HG03108 (cell line): ENCODE measurements at regions not wholly inside any gene's neighbourhood (a gene's known extent, or its start where the extent isn't known, plus 50 kb on each side); places are given as distances from the start of the nearest gene placed in this dataset.

Source experiments
- ATAC-seq: cut with Tn5 transposase; IDR thresholded peaks from one replicate; pipeline ENCODE4 v1.9.1; 2021; ENCODE audit warnings: moderate library complexity; ENCODE audit not compliant: unreplicated experiment

DNA sequence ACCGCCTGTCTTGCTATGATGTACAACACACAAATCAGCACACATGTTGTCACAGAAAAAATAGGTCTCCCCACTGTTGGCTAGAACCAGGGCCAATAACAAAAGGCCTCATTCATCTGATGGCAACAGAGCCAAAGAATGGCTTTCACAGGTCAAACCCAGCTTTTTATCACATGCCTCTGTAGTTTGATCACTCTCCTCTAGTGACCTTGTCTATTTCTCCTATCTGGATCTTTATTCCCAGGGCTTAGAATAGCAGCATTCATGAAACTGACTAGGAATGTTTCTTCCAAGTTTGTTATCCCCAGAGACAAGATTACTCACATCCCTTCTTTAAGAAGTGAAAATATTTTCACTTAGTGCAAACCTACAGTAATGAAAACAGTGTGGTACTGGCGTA lies 285.8 kb upstream of the GYPC start:
- no peak for ATAC-seq

DNA sequence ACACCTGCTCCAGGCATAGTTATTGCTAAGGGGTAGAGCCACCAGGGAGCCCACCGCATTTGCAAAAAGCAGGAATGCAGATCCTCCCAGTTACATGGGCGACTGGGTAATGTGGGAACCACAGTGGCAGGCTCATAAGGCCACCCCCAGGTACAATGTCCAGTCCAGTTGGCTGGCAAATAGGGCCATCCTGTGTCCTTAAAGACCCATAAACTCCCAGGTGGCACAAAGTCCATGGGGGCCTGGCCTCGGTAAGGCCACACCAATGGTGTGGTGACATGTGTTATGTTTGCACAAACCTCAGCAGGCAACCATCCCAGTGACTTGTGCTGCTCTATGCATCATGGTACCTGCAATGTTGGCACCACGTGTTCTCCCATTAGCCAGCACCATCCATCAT lies 283.6 kb upstream of the GYPC start:
- ATAC-seq: no peak

DNA sequence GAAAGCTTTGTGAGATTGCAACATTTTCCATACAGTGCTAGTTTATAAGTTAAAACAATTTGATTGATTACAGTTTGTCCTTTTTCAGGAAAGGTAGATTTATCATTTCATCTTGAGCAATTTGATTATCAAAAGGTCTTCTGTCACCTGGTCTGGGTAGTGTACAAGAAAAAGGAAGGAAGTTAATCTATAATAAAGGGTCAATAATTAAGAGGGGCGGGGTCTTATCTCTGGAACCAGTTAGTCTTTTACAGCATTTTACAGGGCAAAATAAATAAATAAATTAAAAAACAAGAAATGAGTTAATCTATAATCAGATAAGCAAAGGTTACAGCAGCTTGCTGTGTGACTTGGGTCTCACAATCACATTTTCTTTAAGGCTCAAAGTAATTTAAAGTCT lies 277.8 kb upstream of the GYPC start:
- ATAC-seq: no peak

DNA sequence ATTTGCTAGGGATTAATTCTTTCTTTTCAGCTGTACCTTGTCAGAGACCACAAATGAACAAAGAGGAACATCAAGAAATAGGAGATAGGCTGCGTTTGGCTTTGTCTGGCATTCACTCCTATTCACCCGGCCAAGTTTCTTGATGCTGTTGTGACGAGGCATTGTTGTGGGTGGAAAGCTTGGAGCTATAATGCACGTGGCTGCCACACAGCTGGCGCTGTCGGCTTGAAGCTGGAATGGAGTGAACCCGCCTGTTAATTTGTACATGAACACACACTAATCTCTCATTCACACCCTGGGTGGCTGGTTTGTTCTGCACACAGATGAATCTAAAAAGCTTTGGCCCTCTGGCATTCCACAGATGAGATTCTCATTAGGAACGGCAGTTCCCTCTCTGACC lies 274.9 kb upstream of the GYPC start:
- no peak for ATAC-seq

DNA sequence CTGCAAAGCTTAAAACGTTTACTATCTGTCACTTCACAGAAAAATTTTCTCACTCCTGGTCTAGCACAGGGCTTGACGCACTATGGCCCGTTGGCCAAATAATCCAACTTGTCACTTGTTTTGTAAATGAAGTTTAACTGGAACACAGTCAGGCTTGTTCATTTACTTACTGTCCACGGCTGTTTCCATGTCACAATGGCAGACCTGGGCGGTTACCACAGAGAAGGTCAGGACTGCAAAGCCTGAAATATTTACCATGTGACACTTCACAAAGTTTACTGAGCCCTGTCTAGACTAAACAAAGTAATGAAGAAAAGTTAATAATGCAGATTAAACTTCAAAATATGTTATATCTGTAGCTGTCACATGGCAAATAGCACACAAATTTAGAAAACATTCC lies 273.0 kb upstream of the GYPC start:
- no peak for ATAC-seq

DNA sequence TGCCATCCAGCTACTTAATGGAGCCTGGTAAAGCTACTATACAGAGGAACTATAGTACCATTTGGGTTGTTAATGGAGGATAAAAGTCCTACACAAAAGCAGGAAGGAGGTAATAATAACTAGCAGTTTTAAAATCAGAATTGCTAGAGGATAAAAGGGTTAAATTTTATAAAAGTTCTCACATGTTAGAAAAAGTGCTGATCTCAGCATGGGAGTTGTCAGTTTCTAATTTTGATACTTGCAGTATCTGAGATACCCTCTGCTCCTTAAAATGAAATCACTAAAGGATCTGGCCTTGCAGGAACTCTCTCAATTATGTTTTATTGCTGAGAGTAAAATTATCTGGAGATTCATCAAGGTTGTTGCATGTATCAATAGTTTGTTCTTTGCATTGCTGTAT lies 272.2 kb upstream of the GYPC start:
- ATAC-seq: no peak

DNA sequence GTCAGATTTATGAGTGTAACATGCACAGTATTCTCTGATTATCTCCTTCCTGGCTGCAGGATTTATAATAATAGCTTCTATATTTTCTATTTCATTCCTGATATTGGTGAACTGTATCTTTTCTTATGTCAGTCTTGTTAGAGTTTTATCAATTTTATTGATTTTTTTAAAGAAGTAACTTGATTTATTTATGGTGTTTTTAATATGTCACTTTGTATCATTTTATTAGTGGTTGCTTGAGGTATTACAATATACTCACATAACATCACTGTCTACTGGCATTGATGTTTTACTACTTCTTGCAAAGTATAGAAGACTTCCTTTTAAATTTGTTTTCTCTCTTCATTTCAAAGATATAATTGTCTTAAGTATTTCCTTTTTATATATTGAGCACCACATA lies 270.5 kb upstream of the GYPC start:
- ATAC-seq: no peak

DNA sequence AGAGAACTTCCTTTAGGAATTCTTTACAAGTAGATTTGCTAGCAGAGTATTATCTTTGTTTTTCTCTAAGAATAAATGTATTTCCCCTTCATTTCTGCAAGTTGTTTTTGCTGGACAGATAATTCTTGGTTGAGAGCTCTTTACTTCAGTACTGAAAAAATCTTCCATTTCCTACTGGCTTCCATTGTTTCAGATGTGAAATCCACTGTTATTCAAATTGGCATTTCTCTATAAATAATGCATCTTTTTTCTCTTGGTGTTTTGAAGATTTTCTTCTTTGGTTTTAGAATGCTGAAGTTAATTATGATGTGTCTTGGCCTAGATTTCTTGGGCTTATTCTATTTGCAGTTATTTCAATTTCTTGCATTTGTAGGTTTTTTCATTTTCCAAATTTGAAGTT lies 270.0 kb upstream of the GYPC start:
- ATAC-seq: no peak

DNA sequence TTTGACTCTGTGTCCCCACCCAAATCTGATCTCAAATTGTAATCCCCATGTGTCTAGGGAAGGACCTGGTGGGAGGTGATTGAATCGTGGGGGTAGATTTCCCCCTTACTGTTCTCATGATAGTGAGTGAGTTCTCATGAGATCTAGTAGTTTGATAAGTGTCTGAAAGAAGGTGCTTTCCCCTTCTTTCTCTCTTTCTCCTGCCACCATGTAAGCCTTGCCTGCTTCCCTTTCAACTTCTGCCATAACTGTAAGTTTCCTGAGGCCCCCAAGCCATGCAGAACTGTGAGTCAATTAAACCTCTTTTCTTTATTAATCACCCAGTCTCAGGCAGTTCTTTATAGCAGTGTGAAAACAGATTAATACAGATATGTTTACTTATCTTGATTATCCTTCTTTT lies 266.5 kb upstream of the GYPC start:
- no peak for ATAC-seq

DNA sequence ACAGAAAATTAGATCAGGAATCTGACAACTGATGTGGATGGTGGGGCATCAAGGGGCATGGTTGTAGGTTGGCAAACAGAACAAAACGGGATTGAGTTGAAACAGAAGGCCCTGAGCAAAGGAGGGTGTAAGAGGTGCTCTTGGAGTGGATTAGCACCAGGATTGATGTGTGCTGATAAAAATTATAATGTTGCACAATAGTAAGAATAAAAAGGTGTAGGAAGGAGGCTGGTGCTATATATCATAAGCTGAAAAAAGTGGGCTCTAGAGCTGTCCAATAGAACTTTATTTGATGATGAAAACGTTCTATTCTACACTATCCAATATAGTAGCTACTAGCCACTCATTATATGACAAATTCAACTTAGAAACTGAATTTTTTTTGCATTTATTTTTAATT lies 263.1 kb upstream of the GYPC start:
- ATAC-seq: no peak

DNA sequence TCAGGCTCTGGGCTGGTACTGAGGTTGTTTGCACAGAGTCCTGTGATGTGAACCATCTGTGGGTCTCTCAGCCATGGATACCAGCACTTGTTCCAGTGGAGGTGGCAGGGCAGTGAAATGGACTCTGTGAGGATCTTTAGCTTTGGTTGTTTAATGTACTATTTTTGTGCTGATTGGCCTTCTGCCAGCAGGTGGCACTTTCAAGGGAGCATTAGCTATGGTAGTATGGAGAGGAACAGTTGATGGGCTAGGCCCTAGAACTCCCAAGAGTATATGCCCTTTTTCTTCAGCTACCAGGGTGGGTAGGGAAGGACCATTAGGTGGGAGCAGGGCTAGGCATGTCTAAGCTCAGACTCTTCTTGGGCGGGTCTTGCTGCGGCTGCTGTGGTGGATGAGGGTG lies 257.0 kb upstream of the GYPC start:
- no peak for ATAC-seq

DNA sequence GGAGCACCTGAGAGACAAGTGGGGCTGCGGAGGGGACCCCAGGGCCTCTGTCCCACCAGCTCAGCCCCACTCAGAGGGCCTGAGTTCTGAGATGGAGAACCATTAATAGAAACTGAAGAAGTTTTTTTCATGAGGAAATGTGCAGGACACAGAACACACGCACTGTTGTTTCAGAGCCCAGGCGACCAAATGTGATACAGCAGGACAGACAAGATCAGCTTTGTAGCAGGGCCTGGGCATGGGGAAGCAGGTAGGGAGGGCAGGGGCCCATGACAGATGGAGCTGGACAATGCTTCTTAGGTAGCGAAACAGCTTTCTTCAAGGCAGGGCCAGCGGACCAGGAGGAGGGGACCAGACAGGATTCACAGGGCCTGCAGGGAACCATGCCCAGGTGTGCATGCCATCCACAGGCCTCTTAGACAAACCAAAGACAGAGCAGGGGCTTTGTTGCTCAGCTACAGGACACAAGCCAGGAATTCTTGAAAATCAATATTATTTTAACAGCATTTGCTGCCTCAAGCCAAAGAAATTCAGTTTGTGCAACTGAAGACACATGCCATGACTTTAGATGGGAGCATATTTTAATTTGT lies 252.8 kb upstream of the GYPC start:
- no peak for ATAC-seq

DNA sequence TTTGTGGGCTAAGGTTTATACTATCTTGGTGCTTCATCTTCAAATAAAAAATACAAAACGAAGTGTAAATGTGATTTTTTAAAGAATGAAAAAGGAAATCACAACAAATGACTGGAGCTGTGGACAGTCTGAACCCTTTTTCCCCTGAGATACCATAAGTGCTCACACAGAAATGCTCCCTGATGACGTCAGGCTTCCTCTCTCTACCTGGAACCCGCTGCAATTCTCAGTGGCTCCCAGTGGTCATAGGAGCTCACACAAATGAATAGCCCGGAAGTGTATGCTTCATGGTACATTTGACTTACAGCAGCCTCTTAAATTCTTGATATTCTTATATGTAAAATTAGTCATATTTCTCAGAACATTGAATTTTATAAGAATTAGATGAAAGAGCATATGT lies 249.7 kb upstream of the GYPC start:
- no peak for ATAC-seq

DNA sequence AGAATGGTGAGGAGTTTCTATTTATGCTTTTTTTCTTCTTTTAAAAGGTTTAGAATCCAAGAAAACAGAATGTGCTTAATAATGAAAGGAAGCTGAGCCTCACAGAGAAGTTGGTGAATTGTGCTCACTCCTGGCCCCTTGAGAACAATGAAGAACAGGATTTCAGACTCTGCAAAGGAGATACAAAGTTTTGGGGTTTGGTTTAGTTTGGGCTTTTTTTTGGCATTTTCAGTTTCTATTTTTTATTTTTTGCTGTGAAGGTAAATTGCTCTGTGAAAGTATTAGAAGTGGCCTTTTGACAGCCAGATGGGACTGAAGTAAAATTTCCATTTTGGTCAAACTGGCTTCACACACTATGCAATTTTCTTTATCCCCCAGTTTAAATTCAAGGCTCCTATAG lies 247.3 kb upstream of the GYPC start:
- ATAC-seq: no peak

DNA sequence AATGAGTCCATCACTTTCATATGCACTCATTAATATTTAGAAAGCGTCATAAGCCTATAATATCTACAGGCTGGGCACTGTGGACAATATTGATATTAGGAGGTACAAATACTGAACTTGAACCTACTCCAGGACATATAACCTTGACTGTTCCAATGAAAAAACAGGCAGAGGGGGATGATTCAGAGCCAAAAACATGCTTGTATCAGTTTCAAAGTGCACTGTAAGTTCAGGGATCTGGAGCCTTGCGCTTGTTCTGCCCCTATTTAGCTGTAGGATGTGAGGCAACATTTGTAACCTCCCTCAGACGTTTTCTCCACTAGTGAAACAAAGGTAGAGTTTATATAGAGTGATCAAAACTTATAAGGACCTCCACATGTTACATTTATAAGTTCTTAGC lies 246.1 kb upstream of the GYPC start:
- ATAC-seq: no peak

DNA sequence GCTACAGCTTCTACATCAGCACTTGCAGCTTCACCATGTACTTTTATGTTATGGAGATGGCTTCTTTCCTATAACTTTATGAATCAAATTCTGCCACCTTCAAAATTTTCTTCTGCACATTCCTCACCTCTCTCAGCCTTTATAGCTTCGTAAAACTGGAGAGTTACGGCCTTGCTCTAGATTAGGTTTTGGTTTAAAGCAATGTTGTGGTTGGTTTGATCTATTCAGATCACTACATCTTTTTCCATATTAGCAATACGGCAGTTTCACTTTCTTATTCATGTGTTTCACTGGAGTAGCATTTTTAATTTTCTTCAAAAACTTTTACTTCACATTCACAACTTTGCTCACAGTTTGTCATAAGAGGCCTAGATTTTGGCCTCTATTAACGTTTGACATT lies 242.9 kb upstream of the GYPC start:
- ATAC-seq: no peak

DNA sequence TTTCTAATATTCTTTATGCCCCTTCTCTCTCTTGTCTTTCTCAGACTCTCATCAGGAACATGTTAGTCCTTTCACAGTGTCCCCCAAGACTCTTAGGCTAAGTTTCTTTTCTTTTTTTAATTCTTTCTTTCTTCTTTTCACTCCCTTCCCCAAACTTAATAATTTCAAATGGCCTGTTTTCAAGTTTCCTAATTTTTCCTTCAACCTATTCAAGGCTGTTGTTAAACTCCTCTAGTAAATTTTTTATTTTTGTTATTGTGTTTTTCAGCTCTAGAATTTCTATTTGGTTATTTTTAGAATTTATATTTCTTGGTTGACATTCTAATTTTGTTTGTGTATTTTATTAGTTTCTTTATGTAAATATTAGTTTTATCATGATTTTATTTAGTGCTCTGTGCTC lies 236.6 kb upstream of the GYPC start:
- ATAC-seq: no peak

DNA sequence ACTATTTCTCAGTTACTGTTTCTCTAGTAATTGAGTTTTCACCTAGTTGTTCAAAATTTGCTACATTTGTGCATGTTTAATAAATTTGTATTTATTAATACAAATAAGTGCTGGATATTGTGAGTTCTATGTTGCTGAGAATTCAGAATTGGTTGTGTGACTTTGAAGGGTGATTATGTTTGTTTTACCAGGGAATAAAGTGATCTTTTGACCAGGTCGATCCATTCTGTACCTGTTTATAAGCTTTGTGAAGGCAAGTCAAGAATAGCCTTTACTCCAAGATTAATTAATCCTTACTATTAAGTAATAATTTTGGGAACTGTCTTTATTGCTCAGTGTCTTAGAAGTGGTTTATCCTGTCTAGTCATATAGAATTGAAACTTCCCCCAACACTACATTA lies 230.0 kb upstream of the GYPC start:
- ATAC-seq: no peak

DNA sequence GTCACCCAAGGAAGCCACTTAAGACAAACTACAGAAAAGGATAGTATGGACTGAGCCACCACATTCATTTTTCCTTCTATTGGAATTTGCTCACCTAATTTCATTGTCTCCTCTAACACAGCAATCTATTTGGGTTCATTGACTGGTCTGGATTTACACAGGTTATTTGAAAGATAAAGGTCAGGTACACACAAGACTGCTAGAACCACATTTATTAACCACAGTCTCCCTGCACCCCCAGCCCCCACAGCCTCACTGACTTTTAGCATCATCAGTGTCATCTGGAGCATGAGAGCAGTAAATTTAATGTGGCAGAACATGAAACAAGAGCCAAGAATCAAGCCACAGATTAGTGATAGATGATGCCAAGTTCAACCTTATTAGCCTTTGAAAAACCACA lies 226.9 kb upstream of the GYPC start:
- ATAC-seq: no peak

DNA sequence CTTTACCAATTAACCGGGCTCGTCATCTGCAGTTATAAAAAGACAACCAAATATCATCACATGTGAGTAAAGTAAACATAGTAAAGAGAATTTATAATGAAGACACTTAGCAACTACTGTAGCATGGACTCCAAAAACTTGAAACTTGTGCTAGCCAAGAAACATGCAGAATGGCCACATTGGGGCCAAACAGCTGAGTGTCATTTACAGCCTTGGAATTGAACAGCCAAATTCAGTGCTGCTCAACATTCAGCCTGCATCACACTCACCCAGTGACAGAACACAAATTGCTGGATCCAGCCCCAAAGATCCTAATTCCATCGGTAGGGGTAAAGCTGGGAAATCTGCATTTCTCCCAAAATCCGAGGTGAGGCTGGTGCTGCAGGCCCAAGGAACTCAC lies 224.8 kb upstream of the GYPC start:
- no peak for ATAC-seq

DNA sequence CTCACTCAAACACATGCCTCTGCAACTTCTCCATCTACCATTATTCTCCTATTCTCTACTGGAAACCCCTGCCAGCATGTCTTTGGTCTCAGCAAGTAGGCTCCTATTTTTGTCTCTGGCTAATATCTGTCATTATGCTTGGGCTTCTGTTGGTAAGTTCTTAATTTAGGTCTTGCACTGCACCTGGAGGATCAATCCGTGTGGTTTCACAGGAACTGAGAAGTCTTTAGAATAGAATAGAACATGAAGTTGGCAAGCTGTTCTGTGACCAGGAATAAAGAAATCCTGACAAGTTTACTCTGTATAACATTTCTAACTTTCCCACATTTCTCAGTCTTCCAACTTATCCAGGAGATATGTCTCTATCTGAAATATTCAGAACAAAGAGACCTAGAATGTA lies 219.5 kb upstream of the GYPC start:
- no peak for ATAC-seq

DNA sequence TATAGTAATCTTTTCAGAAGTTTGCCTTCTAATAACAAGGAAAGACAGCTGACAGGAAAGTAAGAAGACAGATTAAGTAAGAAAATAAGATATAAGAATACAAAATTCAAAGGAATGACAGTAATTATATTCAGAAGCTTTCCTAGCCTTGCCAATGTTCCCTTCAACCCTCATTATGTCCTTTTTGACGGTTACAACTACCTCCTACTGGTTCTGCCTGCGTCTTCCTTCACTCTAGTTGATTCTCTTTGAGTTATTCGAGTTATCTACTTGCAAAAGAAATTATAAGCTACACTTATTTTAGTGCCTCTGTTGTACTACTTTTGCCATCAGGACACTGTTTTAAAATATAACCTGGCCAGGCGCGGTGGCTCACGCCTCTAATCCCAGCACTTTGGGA lies 218.9 kb upstream of the GYPC start:
- no peak for ATAC-seq

DNA sequence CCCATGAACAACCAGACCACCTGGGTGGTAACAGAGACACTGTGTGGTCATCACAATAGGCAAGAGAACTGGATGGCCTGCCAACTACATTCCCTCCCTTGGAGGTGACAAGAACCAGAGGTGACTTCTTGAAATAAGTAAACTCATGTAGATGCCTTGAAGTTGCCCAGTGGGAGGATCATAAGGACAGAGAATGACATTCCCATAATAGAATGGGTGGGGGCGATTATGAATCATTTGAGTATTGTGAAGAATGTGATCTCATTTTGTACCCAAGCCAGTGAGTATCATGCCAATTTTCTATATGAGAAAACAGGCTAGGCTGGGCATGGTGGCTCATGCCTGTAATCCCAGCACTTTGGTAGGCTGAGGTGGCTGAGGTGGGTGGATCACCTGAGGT lies 211.4 kb upstream of the GYPC start:
- no peak for ATAC-seq

DNA sequence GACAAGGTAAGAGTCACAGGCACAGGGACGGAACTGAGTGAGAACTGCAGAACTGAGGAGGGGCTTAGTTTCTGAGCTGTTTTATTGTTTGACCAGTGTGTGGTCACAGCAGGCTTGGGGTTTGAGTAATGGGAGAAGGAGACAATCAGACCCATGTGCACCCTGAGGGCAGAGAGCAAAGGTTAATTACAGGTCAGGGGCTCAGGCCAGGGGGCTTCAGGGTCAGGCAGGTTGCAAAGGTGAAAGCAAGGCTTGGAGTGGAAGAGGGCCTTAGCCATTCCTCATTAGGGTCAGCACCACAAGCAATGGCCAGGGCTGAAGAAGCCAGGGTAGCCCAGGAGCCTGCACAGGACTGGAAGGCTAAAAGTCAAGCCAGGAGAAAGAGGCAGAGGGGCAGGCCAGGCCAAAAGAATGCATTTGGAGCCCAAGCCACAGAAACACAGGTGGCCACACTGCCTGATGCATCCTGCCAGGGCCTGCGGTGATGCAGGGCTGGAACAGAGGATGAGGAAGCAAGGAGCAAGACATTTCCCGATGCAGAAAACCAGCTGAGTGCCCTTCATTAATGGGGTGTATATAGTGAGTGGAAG lies 209.8 kb upstream of the GYPC start:
- ATAC-seq: no peak
